ENCODE measurements at regions not wholly inside any gene's neighbourhood (a gene's known extent, or its start where the extent isn't known, plus 50 kb on each side); places are given as distances from the start of the nearest gene placed in this dataset.

GRCh38 chr4:103842637-103843239 is 123.0 kb upstream of the TACR3 start:
- TF ChIP-seq CTCF (optimal IDR thresholded peaks at IDR 0.05 in 1 of 3, IDR thresholded peaks at IDR 0.05 in 1 of 3, conservative IDR thresholded peaks at IDR 0.05 in 1 of 3; ENCODE audit: extremely low read depth in 1 of 3, insufficient read depth in 2 of 3, low read length in 3 of 3): no peak
- no peak for TF ChIP-seq EZH2 (IDR thresholded peaks at IDR 0.05; ENCODE audit: low read length)
